GM21528 (cell line): ENCODE measurements at regions not wholly inside any gene's neighbourhood (a gene's known extent, or its start where the extent isn't known, plus 50 kb on each side); places are given as distances from the start of the nearest gene placed in this dataset.
"Not testable (repeated sequence)": the region's sequence is repeated elsewhere in the genome, so short reads cannot be mapped to it uniquely, and the experiment has no call there.

Source experiments
- ATAC-seq: cut with Tn5 transposase; IDR thresholded peaks from one replicate; pipeline ENCODE4 v1.9.1; 2021; ENCODE audit warnings: mild to moderate bottlenecking, moderate library complexity; ENCODE audit not compliant: unreplicated experiment, low FRiP score

GRCh38 chr6:15096894-15097837 lies 148.7 kb upstream of the JARID2 start:
- no peak for ATAC-seq

- no peak for ATAC-seq
Observed at GRCh38 chr6:15101130-15101529, 144.7 kb upstream of the JARID2 start.

GRCh38 chr6:15102241-15102640 lies 143.6 kb upstream of the JARID2 start:
- no peak for ATAC-seq

- no peak for ATAC-seq
Observed at GRCh38 chr6:15106958-15107643, 138.8 kb upstream of the JARID2 start.

- no peak for ATAC-seq
Observed at GRCh38 chr6:15107644-15108382, 138.1 kb upstream of the JARID2 start.

- no peak for ATAC-seq
Observed at GRCh38 chr6:15108383-15108715, 137.5 kb upstream of the JARID2 start.

- ATAC-seq, result no peak
Observed at GRCh38 chr6:15109338-15110090, 136.4 kb upstream of the JARID2 start.

- ATAC-seq, result no peak
Observed at GRCh38 chr6:15110726-15111354, 135.0 kb upstream of the JARID2 start.

- not testable (repeated sequence) for ATAC-seq
Observed at GRCh38 chr6:15111576-15111975, 134.3 kb upstream of the JARID2 start.

- ATAC-seq, result no peak
Observed at GRCh38 chr6:15113587-15113986, 132.3 kb upstream of the JARID2 start.

GRCh38 chr6:15114061-15114460 lies 131.8 kb upstream of the JARID2 start:
- no peak for ATAC-seq

- no peak for ATAC-seq
Observed at GRCh38 chr6:15116889-15117288, 129.0 kb upstream of the JARID2 start.

GRCh38 chr6:15121443-15121842 lies 124.4 kb upstream of the JARID2 start:
- no peak for ATAC-seq

- ATAC-seq, result no peak
Observed at GRCh38 chr6:15121977-15122550, 123.8 kb upstream of the JARID2 start.

- no peak for ATAC-seq
Observed at GRCh38 chr6:15129887-15130286, 116.0 kb upstream of the JARID2 start.

GRCh38 chr6:15131234-15131633 lies 114.6 kb upstream of the JARID2 start:
- ATAC-seq, result no peak

- no peak for ATAC-seq
Observed at GRCh38 chr6:15131651-15132061, 114.2 kb upstream of the JARID2 start.

- ATAC-seq, result no peak
Observed at GRCh38 chr6:15132167-15132566, 113.7 kb upstream of the JARID2 start.

- no peak for ATAC-seq
Observed at GRCh38 chr6:15132854-15133670, 112.8 kb upstream of the JARID2 start.
